ENCODE measurements at regions not wholly inside any gene's neighbourhood (a gene's known extent, or its start where the extent isn't known, plus 50 kb on each side); places are given as distances from the start of the nearest gene placed in this dataset.

DNA sequence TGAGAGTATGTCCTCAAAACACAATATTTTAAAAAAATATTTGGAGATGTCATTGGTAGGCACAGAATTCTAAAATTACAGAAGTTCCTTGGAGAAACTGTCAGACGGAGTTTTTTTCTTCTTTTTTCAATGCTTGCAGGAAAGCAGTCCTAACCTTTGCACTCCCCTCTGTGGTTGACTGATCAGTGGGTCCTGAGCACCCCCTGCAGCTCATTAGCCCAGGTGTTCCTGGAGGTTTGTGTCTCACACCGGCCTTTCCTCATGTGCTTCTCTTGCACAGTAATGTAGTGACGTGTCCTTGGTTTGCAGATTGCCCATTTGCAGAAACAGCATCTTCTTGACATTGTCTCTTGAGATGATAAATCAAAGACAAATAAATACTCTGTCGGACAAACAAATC, 513.0 kb downstream of the TMEM121 start:
- TF ChIP-seq EZH2 (IDR thresholded peaks at IDR 0.05; ENCODE audit: low read depth, unreplicated experiment) (no peak), POLR2AphosphoS5 (IDR thresholded peaks at IDR 0.05; ENCODE audit: low read depth) (no peak), CTCF (conservative IDR thresholded peaks at IDR 0.05; ENCODE audit: low read depth in 2 of 2) (peak; percentile 22 to 33; a peak in 3 of 4 replicates), ZNF331 (CRISPR knock-in tag; IDR thresholded peaks at IDR 0.05; ENCODE audit: low read depth) (no peak), EZH2phosphoT487 (IDR thresholded peaks at IDR 0.05; ENCODE audit: unreplicated experiment) (no peak), ETS1 (IDR thresholded peaks at IDR 0.05) (no peak), REST (IDR thresholded peaks at IDR 0.05; ENCODE audit: unreplicated experiment) (no peak), NANOG (IDR thresholded peaks at IDR 0.05; ENCODE audit: borderline replicate concordance) (no peak), JUNB (IDR thresholded peaks at IDR 0.05; ENCODE audit: unreplicated experiment) (no peak), CREB1 (CRISPR knock-in tag; IDR thresholded peaks at IDR 0.05; ENCODE audit: low read depth) (no peak), ZNF114 (CRISPR knock-in tag; IDR thresholded peaks at IDR 0.05) (no peak), ZNF462 (CRISPR knock-in tag; IDR thresholded peaks at IDR 0.05) (no peak), STAT1 (IDR thresholded peaks at IDR 0.05; ENCODE audit: unreplicated experiment) (no peak)
